Epithelial cell of proximal tubule (primary cell): ENCODE measurements at regions not wholly inside any gene's neighbourhood (a gene's known extent, or its start where the extent isn't known, plus 50 kb on each side); places are given as distances from the start of the nearest gene placed in this dataset.
A peak's percentile ranks its signal among the peaks of the same experiment; 100 is the strongest.

Experiments
- DNase-seq: peaks from one replicate; pipeline ENCODE4 v3.0.0-alpha.2; 2011; ENCODE audit warnings: low read depth
- H3K4me3 ChIP-seq: 2 replicates; pipeline ENCODE4 v1.5.1; 2011; ENCODE audit warnings: low read depth, mild to moderate bottlenecking, low read length
- TF ChIP-seq, protein P1 (sequence below): conservative IDR thresholded peaks from 2 replicates; pipeline ENCODE4 v1.5.1; 2012; ENCODE audit warnings: low read depth, mild to moderate bottlenecking, low read length

DNA sequence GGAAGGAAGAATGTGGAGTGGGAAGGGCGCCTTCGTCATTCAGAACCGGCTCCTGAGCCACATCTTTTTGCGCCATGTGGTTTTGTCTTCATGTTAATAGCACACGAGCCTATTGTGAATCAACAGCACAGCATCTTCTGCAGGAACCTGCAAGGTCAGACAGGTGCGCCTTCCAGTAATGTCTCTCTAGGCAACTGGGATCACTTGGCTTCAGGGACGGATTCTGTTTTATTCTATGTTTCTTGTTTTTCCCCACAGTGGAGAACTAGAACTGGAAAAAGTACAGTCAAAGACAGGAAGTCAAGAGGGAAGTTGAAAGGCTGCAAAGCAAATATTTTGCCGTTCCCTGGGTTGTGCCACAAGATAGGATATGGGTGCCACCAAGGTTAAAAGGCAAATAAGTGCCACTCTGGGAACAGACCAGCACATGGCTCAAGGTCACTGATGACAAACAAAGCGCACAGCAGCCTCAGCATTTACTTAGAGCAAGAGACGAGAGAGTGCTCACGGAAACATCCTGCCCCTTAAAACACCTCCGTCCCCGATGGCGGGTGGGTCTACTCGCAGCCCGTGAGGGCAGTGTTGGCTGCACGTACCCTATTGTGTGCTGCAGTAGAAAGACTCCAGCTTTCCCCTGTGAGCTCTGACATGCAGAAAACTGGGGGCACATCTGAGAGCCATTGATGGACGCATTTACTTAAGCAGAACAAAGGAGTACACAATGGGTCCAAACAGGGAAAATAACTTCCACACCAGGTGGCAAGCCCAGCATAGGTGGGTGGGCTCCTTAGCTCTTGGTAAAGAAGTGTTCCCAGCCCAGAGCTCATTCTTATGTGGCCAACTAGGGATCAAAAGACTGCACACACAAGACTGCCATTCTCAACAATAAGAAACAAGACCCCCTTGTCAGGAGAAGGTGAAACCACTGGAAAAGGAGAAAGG is 107.2 kb upstream of the PARD3B start:
- no peak for DNase-seq
- TF ChIP-seq, protein P1, sequence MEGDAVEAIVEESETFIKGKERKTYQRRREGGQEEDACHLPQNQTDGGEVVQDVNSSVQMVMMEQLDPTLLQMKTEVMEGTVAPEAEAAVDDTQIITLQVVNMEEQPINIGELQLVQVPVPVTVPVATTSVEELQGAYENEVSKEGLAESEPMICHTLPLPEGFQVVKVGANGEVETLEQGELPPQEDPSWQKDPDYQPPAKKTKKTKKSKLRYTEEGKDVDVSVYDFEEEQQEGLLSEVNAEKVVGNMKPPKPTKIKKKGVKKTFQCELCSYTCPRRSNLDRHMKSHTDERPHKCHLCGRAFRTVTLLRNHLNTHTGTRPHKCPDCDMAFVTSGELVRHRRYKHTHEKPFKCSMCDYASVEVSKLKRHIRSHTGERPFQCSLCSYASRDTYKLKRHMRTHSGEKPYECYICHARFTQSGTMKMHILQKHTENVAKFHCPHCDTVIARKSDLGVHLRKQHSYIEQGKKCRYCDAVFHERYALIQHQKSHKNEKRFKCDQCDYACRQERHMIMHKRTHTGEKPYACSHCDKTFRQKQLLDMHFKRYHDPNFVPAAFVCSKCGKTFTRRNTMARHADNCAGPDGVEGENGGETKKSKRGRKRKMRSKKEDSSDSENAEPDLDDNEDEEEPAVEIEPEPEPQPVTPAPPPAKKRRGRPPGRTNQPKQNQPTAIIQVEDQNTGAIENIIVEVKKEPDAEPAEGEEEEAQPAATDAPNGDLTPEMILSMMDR, result no peak
- H3K4me3 ChIP-seq, result no peak overlapping the region

- DNase-seq, result peak; percentile 52
- H3K4me3 ChIP-seq, result no peak overlapping the region
- TF ChIP-seq, protein P1, result no peak
These were observed 104.0 kb upstream of the PARD3B start for GRCh38 chr2:204441316-204441715.

DNA sequence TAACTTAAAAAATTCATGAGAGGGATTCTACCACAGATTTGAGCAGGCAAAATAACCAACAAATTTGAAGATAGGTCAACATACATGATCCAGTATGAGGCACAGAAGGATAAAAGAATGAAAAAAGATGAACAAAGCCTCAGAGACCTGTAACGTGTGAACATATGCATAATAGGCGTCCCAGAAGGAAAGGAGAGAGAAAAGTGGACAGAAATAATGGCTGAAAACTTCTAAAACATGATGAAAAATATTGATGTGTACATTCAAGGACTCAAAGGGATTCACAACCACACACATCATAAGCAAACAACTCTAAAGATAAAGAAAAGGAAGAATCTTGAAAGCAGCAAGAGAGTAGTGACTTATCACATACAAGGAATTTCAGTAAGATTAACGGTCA is 100.1 kb upstream of the PARD3B start:
- no peak for DNase-seq
- TF ChIP-seq, protein P1, result no peak
- no peak overlapping the region for H3K4me3 ChIP-seq

DNA sequence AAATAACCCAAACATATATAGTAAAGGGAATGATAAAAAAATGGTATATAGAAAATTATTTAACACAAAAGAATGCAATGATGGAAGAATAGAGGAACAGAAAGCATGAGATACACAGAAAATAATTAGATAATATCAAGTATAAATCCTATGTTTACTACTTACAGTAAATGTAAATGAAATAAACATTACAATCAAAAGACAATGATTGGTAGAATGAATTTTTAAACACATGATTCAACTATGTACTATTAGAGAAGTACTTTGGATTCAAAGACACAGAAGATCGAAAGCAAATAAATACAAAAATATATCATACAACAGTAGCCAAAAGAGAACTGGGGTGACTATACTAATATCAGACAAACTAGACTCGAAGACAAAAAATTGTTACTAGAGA is 97.6 kb upstream of the PARD3B start:
- TF ChIP-seq, protein P1, result no peak
- no peak for DNase-seq

GRCh38 chr2:204449977-204450376 is 95.3 kb upstream of the PARD3B start:
- DNase-seq, result no peak
- H3K4me3 ChIP-seq, result no peak overlapping the region
- TF ChIP-seq, protein P1, result no peak

More for the DNA sequence above, 97.6 kb upstream of the PARD3B start:
- H3K4me3 ChIP-seq, result no peak overlapping the region

GRCh38 chr2:204451766-204452165 is 93.5 kb upstream of the PARD3B start:
- DNase-seq, result no peak
- TF ChIP-seq, protein P1, result no peak
- no peak overlapping the region for H3K4me3 ChIP-seq
